ENCODE measurements at regions not wholly inside any gene's neighbourhood (a gene's known extent, or its start where the extent isn't known, plus 50 kb on each side); places are given as distances from the start of the nearest gene placed in this dataset.

- TF ChIP-seq, protein P1, sequence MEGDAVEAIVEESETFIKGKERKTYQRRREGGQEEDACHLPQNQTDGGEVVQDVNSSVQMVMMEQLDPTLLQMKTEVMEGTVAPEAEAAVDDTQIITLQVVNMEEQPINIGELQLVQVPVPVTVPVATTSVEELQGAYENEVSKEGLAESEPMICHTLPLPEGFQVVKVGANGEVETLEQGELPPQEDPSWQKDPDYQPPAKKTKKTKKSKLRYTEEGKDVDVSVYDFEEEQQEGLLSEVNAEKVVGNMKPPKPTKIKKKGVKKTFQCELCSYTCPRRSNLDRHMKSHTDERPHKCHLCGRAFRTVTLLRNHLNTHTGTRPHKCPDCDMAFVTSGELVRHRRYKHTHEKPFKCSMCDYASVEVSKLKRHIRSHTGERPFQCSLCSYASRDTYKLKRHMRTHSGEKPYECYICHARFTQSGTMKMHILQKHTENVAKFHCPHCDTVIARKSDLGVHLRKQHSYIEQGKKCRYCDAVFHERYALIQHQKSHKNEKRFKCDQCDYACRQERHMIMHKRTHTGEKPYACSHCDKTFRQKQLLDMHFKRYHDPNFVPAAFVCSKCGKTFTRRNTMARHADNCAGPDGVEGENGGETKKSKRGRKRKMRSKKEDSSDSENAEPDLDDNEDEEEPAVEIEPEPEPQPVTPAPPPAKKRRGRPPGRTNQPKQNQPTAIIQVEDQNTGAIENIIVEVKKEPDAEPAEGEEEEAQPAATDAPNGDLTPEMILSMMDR (IDR thresholded peaks at IDR 0.05; ENCODE audit: low read depth, low read length), result peak; percentile 97
- no peak for TF ChIP-seq EZH2phosphoT487 (IDR thresholded peaks at IDR 0.05; ENCODE audit: low read depth)
Observed at GRCh38 chr1:222465211-222466041, 82.5 kb downstream of the HHIPL2 start.
